IMR-90 (cell line): ENCODE measurements at regions not wholly inside any gene's neighbourhood (a gene's known extent, or its start where the extent isn't known, plus 50 kb on each side); places are given as distances from the start of the nearest gene placed in this dataset.

Experiments
- ATAC-seq: fragments of 200-7000 bp; cut with Tn5 transposase; 2 replicates; pipeline ENCODE4 v1.9.1; 2020; ENCODE audit warnings: low read depth, mild to moderate bottlenecking, moderate library complexity
- BruUV-seq: library from RNA; stranded (reverse); fragments of 400-500 nt; replicated peaks from 2 replicates; lab custom pipeline; 2021; lab: Mats Ljungman, UMichigan
- CTCF ChIA-PET: fragments of 300-600 bp; formaldehyde crosslinking; extraction: SDS; loops from one replicate; lab custom pipeline; 2021; ENCODE audit warnings: antibody characterized with exemption; lab: Yijun Ruan, JAX
- POLR2A ChIA-PET: fragments of 300-600 bp; sonication (Branson Sonifier 250); formaldehyde crosslinking; loops from one replicate; lab custom pipeline; 2022; ENCODE audit warnings: antibody characterized with exemption; ENCODE audit not compliant: unreplicated experiment; lab: Charles Lee
- DNase-seq: peaks from one replicate; pipeline ENCODE4 v3.0.0; 2013
- H2AFZ ChIP-seq: replicated peaks from 2 replicates; pipeline ENCODE3; 2013; ENCODE audit warnings: low read length, mild to moderate bottlenecking; ENCODE audit not compliant: poor library complexity
- H2AK5ac ChIP-seq: 2 replicates; pipeline ENCODE4 v1.6.1; 2013; ENCODE audit warnings: low read depth, low read length, inconsistent platforms
- H2AK9ac ChIP-seq: replicated peaks from 2 replicates; pipeline ENCODE3; 2013; ENCODE audit warnings: mild to moderate bottlenecking, low read depth, low read length, moderate library complexity; ENCODE audit not compliant: poor library complexity
- H2BK120ac ChIP-seq: 2 replicates; pipeline ENCODE4 v1.6.1; 2013; ENCODE audit warnings: low read depth, low read length, inconsistent platforms
- H2BK15ac ChIP-seq: 3 replicates; pipeline ENCODE4 v1.6.1; 2013; ENCODE audit warnings: low read depth, low read length, inconsistent platforms
- H2BK20ac ChIP-seq: 2 replicates; pipeline ENCODE4 v1.6.1; 2013; ENCODE audit warnings: low read depth, mild to moderate bottlenecking, inconsistent platforms, low read length, moderate library complexity
- H2BK5ac ChIP-seq: 2 replicates; pipeline ENCODE4 v1.6.1; 2013; ENCODE audit warnings: mild to moderate bottlenecking, low read depth, low read length, inconsistent platforms; ENCODE audit not compliant: poor library complexity, severe bottlenecking
- H3K14ac ChIP-seq: replicated peaks from 2 replicates; pipeline ENCODE4 v1.6.1; 2013; ENCODE audit warnings: low read depth, low read length, inconsistent platforms
- H3K18ac ChIP-seq: 2 replicates; pipeline ENCODE4 v1.6.1; 2013; ENCODE audit warnings: low read depth, low read length, control low read depth
- H3K23ac ChIP-seq: 2 replicates; pipeline ENCODE4 v1.6.1; 2013; ENCODE audit warnings: low read depth, low read length, inconsistent platforms
- H3K27ac ChIP-seq: 2 replicates; pipeline ENCODE4 v1.5.1; 2013; ENCODE audit warnings: mild to moderate bottlenecking, control low read depth, low read length; ENCODE audit not compliant: insufficient read depth
- H3K27me3 ChIP-seq: 2 replicates; pipeline ENCODE4 v1.6.1; 2013; ENCODE audit warnings: low read length; ENCODE audit not compliant: control insufficient read depth, insufficient read depth
- H3K36me3 ChIP-seq: 2 replicates; pipeline ENCODE4 v1.6.1; 2013; ENCODE audit warnings: low read length, mixed read lengths; ENCODE audit not compliant: control insufficient read depth, insufficient read depth
- H3K4ac ChIP-seq: 2 replicates; pipeline ENCODE4 v1.6.1; 2013; ENCODE audit warnings: low read depth, low read length, inconsistent platforms
- H3K4me1 ChIP-seq: 2 replicates; pipeline ENCODE4 v1.6.1; 2013; ENCODE audit warnings: low read length, mixed read lengths; ENCODE audit not compliant: control insufficient read depth, insufficient read depth
- H3K4me2 ChIP-seq: 2 replicates; pipeline ENCODE4 v1.6.1; 2013; ENCODE audit warnings: low read depth, mild to moderate bottlenecking, control low read depth, low read length, moderate library complexity
- H3K4me3 ChIP-seq: 2 replicates; pipeline ENCODE4 v1.5.1; 2013; ENCODE audit warnings: low read depth, mild to moderate bottlenecking, control low read depth, low read length, moderate library complexity; ENCODE audit not compliant: insufficient read depth
- H3K56ac ChIP-seq: 2 replicates; pipeline ENCODE4 v1.6.1; 2013; ENCODE audit warnings: low read length, inconsistent platforms; ENCODE audit not compliant: insufficient read depth; ENCODE audit errors: extremely low read depth
- H3K79me1 ChIP-seq, 2 experiments: 2 replicates each; pipeline ENCODE4 v1.6.1; 2013; ENCODE audit warnings: low read length in 2 of 2, inconsistent platforms in 1 of 2, low read depth in 1 of 2
- H3K9ac ChIP-seq: 2 replicates; pipeline ENCODE4 v1.6.1; 2013; ENCODE audit warnings: low read depth, low read length, control low read depth
- H3K9me1 ChIP-seq: 2 replicates; pipeline ENCODE4 v1.6.1; 2013; ENCODE audit warnings: low read length, inconsistent platforms; ENCODE audit not compliant: insufficient read depth
- H3K9me3 ChIP-seq: 2 replicates; pipeline ENCODE4 v1.6.1; 2013; ENCODE audit warnings: low read length; ENCODE audit not compliant: control insufficient read depth, insufficient read depth
- H4K20me1 ChIP-seq: 2 replicates; pipeline ENCODE4 v1.6.1; 2013; ENCODE audit warnings: low read length, inconsistent platforms; ENCODE audit not compliant: insufficient read depth
- H4K5ac ChIP-seq: 2 replicates; pipeline ENCODE4 v1.6.1; 2013; ENCODE audit warnings: mild to moderate bottlenecking, low read depth, low read length, control low read depth
- H4K8ac ChIP-seq, 2 experiments: 2 replicates each; pipeline ENCODE4 v1.6.1; 2013; ENCODE audit warnings: low read depth in 2 of 2, low read length in 2 of 2, control low read depth in 1 of 2, inconsistent platforms in 1 of 2
- H4K91ac ChIP-seq: 2 replicates; pipeline ENCODE4 v1.6.1; 2013; ENCODE audit warnings: low read depth, low read length, inconsistent platforms; ENCODE audit not compliant: insufficient read depth
- CEBPB ChIP-seq: IDR thresholded peaks from 2 replicates; pipeline ENCODE4 v1.6.1; 2012; ENCODE audit warnings: low read depth, low read length, improper control_type of control experiment
- CHD1 ChIP-seq: IDR thresholded peaks from 2 replicates; pipeline ENCODE4 v1.6.1; 2012; ENCODE audit warnings: low read depth, low read length, improper control_type of control experiment
- FOS ChIP-seq: fragments of 150-350 bp; IDR thresholded peaks from 2 replicates; pipeline ENCODE4 v1.6.1; 2016; ENCODE audit warnings: low read depth, low read length
- NFE2L2 ChIP-seq: fragments of 150-350 bp; IDR thresholded peaks from 2 replicates; pipeline ENCODE4 v1.6.1; 2016; ENCODE audit warnings: low read depth, mild to moderate bottlenecking, low read length
- RCOR1 ChIP-seq: IDR thresholded peaks from 2 replicates; pipeline ENCODE4 v1.6.1; 2012; ENCODE audit warnings: mild to moderate bottlenecking, low read length, improper control_type of control experiment; ENCODE audit not compliant: insufficient replicate concordance
- WGBS, 2 experiments: methylation state at CpG; one replicate each; pipeline versions ENCODE4 v1.1.5 to v1.1.7; 2013; ENCODE audit warnings: missing lambda C conversion rate in 2 of 2; ENCODE audit not compliant: insufficient read length in 1 of 2; ENCODE audit errors: extremely low coverage in 2 of 2; 5-methylcytosine and 5-hydroxymethylcytosine counted together
- dilution Hi-C: fragments of 300-500 bp; cut with HindIII; formaldehyde crosslinking; loops from one replicate; pipeline ENCODE4 v1.14.3; 2018; ENCODE audit warnings: low sequenced_read_pairs; ENCODE audit not compliant: unreplicated experiment
- in situ Hi-C: fragments of 300-500 bp; cut with MboI; formaldehyde crosslinking; loops from 3 replicates; pipeline ENCODE4 v1.14.3; 2019; ENCODE audit warnings: low sequenced_read_pairs, inconsistent platforms, mixed read lengths
- intact Hi-C: fragments of 100-400 bp; cut with micrococcal nuclease; formaldehyde crosslinking; loops from 2 replicates; pipeline ENCODE4 v1.10.0; 2022

DNA sequence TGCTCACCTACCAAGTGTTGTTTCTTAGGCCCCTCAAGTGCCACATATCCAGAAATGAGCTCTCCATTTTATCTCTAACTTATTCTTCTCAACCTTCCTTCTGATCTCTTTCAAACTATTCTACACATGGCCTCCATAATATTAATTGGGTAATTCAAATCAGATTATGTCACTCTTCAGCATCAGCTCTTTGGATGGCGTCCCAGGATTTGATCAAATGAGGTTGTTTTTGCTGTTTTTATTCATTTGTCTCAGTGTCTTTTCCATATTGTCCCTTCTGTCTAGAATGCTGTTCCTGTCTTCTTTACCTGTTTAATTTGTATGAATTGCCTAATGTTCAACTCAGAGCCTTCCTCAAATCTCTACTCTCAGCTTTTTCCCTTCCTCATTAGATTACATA, 234.6 kb upstream of the CXCL12 start:
- Histone ChIP-seq H2BK20ac (no peak overlapping the region), H3K4me1 (no peaks in the 10 kb centered on the region; the same call in 1 of the 2 replicates), H4K8ac (no peak overlapping the region), H2BK5ac (no peak overlapping the region), H3K4me2 (no peak overlapping the region), H3K9me1 (no peaks in the 10 kb centered on the region), H2AK5ac (no peak overlapping the region), H3K9me3 (no peaks in the 10 kb centered on the region), H3K36me3 (no peaks in the 10 kb centered on the region), H3K27me3 (no peaks in the 10 kb centered on the region), H3K18ac (no peak overlapping the region), H4K5ac (no peak overlapping the region), H3K4me3 (no peak overlapping the region), H3K27ac (no peak overlapping the region), H3K79me1 (no peaks in the 10 kb centered on the region), H3K9ac (no peak overlapping the region), H3K4ac (no peak overlapping the region), H3K23ac (no peak overlapping the region), H2AK9ac (no peak overlapping the region), H2BK120ac (no peak overlapping the region), H3K14ac (no peak overlapping the region), H2BK15ac (no peak overlapping the region), H3K56ac (no peak overlapping the region), H4K91ac (no peak overlapping the region), H4K20me1 (no peaks in the 10 kb centered on the region), H2AFZ (no peak overlapping the region)
- WGBS, 2 experiments: no CpG with 5 or more reads among the region's 1 CpG
- ATAC-seq: no peak
- CTCF ChIA-PET: no interaction called here
- TF ChIP-seq CEBPB (no peak), RCOR1 (no peak), NFE2L2 (no peak), CHD1 (no peak), FOS (no peak)
- in situ Hi-C loops: no loop called here
- BruUV-seq: no TSS peak
- dilution Hi-C loops: no loop called here
- intact Hi-C loops: no loop called here
- POLR2A ChIA-PET: no interaction called here
- DNase-seq: no peak
